ENCODE measurements at regions not wholly inside any gene's neighbourhood (a gene's known extent, or its start where the extent isn't known, plus 50 kb on each side); places are given as distances from the start of the nearest gene placed in this dataset.

DNA sequence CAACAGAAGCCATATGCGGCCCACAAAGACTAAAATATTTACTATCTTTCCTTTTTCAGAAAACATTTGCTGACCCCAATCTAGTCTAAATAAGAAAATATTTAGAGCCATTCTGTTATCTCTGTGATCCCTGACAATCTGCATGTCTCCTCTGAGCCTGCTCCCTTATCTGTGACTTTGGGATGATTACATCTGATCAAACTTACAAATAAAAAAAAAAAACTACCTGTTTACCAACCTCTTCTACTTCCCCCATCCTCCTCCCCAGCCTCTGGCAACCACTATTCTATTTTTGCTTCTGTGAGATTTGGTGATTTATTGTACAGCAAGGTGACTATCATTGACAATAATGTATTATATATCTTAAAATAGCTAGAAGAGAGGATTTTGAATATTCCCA is 176.3 kb upstream of the CD180 start:
- no TSS peak for BruUV-seq (replicated peaks)
- peaks cover 3% of the 10 kb centered on the region for H3K9me3 Mint-ChIP-seq (ENCODE audit: low read depth, unreplicated experiment)
- no peak for DNase-seq
- TF ChIP-seq, protein P1, sequence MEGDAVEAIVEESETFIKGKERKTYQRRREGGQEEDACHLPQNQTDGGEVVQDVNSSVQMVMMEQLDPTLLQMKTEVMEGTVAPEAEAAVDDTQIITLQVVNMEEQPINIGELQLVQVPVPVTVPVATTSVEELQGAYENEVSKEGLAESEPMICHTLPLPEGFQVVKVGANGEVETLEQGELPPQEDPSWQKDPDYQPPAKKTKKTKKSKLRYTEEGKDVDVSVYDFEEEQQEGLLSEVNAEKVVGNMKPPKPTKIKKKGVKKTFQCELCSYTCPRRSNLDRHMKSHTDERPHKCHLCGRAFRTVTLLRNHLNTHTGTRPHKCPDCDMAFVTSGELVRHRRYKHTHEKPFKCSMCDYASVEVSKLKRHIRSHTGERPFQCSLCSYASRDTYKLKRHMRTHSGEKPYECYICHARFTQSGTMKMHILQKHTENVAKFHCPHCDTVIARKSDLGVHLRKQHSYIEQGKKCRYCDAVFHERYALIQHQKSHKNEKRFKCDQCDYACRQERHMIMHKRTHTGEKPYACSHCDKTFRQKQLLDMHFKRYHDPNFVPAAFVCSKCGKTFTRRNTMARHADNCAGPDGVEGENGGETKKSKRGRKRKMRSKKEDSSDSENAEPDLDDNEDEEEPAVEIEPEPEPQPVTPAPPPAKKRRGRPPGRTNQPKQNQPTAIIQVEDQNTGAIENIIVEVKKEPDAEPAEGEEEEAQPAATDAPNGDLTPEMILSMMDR (IDR thresholded peaks at IDR 0.05; ENCODE audit: unreplicated experiment): no peak
- CTCF ChIA-PET: no interaction called here
- no peaks in the 10 kb centered on the region for H3K36me3 Mint-ChIP-seq (ENCODE audit: insufficient read depth, unreplicated experiment)
- H3K27ac Mint-ChIP-seq (ENCODE audit: unreplicated experiment): no peak overlapping the region
- H3K4me3 Mint-ChIP-seq (ENCODE audit: low read depth, unreplicated experiment): no peak overlapping the region
- intact Hi-C loops (cut with micrococcal nuclease; ENCODE audit: unreplicated experiment): no loop called here
- no peaks in the 10 kb centered on the region for H3K4me1 Mint-ChIP-seq (ENCODE audit: low read depth, unreplicated experiment)
- H3K27me3 Mint-ChIP-seq (ENCODE audit: unreplicated experiment): no peaks in the 10 kb centered on the region

DNA sequence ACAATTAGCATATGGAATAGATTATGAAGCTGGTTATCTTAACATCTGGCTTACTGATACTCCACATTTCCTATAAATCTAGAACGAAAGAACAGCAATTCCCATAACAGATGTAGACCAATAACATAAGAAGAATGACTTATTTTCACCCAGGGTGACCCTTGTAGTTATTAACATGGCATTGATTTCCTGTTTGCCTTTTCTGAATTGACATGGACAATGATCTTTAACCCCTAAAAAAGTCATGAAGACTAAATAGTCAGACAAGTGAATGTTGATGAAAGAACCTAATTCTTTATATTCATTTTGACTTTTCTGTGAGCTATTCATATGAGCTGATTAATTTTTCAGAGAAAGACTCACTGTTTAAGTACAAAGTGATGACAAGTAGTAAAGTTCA is 175.3 kb upstream of the CD180 start:
- H3K9me3 Mint-ChIP-seq (ENCODE audit: low read depth, unreplicated experiment): peaks cover 3% of the 10 kb centered on the region
- H3K36me3 Mint-ChIP-seq (ENCODE audit: insufficient read depth, unreplicated experiment): no peaks in the 10 kb centered on the region
- no peaks in the 10 kb centered on the region for H3K4me1 Mint-ChIP-seq (ENCODE audit: low read depth, unreplicated experiment)
- H3K27me3 Mint-ChIP-seq (ENCODE audit: unreplicated experiment): no peaks in the 10 kb centered on the region
- no TSS peak for BruUV-seq (replicated peaks)
- TF ChIP-seq, protein P1 (IDR thresholded peaks at IDR 0.05; ENCODE audit: unreplicated experiment): no peak
- intact Hi-C loops (cut with micrococcal nuclease; ENCODE audit: unreplicated experiment): no loop called here
- CTCF ChIA-PET: no interaction called here
- no peak for DNase-seq
- no peak overlapping the region for H3K27ac Mint-ChIP-seq (ENCODE audit: unreplicated experiment)
- H3K4me3 Mint-ChIP-seq (ENCODE audit: low read depth, unreplicated experiment): no peak overlapping the region

GRCh38 chr5:67366691-67367395 is 170.2 kb upstream of the CD180 start:
- TF ChIP-seq, protein P1 (IDR thresholded peaks at IDR 0.05; ENCODE audit: unreplicated experiment): no peak
- peaks cover 2% of the 10 kb centered on the region for H3K9me3 Mint-ChIP-seq (ENCODE audit: low read depth, unreplicated experiment)
- H3K36me3 Mint-ChIP-seq (ENCODE audit: insufficient read depth, unreplicated experiment): no peaks in the 10 kb centered on the region
- no peak overlapping the region for H3K27ac Mint-ChIP-seq (ENCODE audit: unreplicated experiment)
- CTCF ChIA-PET: no interaction called here
- no TSS peak for BruUV-seq (replicated peaks)
- no peak overlapping the region for H3K4me3 Mint-ChIP-seq (ENCODE audit: low read depth, unreplicated experiment)
- intact Hi-C loops (cut with micrococcal nuclease; ENCODE audit: unreplicated experiment): no loop called here
- no peaks in the 10 kb centered on the region for H3K4me1 Mint-ChIP-seq (ENCODE audit: low read depth, unreplicated experiment)
- no peak for DNase-seq
- H3K27me3 Mint-ChIP-seq (ENCODE audit: unreplicated experiment): no peaks in the 10 kb centered on the region

DNA sequence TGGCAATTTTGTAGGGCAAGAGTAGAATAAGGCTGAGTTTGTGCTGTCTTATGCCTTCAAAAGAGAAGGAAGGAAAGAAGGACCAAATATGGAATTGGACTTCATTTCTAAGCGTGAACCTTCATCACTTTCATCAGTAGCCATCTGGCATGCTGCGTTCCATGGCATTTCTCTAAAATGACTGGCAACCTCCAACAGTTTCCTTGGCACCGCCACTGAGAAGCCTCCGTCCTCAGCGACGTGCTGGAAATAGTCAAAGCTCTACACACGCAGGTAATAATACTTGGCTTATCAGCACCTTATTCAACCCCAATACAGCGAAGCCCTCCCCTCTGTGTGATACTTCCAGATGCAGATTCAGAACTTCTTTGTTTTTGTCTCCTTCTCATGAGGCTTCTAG is 169.7 kb upstream of the CD180 start:
- peaks cover 2% of the 10 kb centered on the region for H3K9me3 Mint-ChIP-seq (ENCODE audit: low read depth, unreplicated experiment)
- intact Hi-C loops (cut with micrococcal nuclease; ENCODE audit: unreplicated experiment): no loop called here
- DNase-seq: no peak
- CTCF ChIA-PET: no interaction called here
- no peaks in the 10 kb centered on the region for H3K36me3 Mint-ChIP-seq (ENCODE audit: insufficient read depth, unreplicated experiment)
- no peak overlapping the region for H3K4me3 Mint-ChIP-seq (ENCODE audit: low read depth, unreplicated experiment)
- H3K27me3 Mint-ChIP-seq (ENCODE audit: unreplicated experiment): no peaks in the 10 kb centered on the region
- no TSS peak for BruUV-seq (replicated peaks)
- H3K4me1 Mint-ChIP-seq (ENCODE audit: low read depth, unreplicated experiment): no peaks in the 10 kb centered on the region
- H3K27ac Mint-ChIP-seq (ENCODE audit: unreplicated experiment): no peak overlapping the region
- TF ChIP-seq, protein P1 (IDR thresholded peaks at IDR 0.05; ENCODE audit: unreplicated experiment): no peak
